HepG2 (cell line): ENCODE measurements at regions not wholly inside any gene's neighbourhood (a gene's known extent, or its start where the extent isn't known, plus 50 kb on each side); places are given as distances from the start of the nearest gene placed in this dataset.

ENCODE experiments used
- BCL3 ChIP-seq: sonication (generic); formaldehyde crosslinking; IDR thresholded peaks from 2 replicates; pipeline ENCODE4 v1.5.1; 2020; ENCODE audit warnings: mild to moderate bottlenecking, missing genetic modification reagents, moderate library complexity
- CENPT ChIP-seq: sonication (generic); formaldehyde crosslinking; IDR thresholded peaks from 2 replicates; pipeline ENCODE4 v1.8.0; 2022; ENCODE audit warnings: low read depth, mild to moderate bottlenecking, moderate library complexity, missing genetic modification reagents
- CHD2 ChIP-seq: IDR thresholded peaks from 2 replicates; pipeline ENCODE4 v1.6.1; 2011; ENCODE audit warnings: low read depth, low read length, improper control_type of control experiment
- HHEX ChIP-seq: IDR thresholded peaks from 2 replicates; pipeline ENCODE4 v1.6.1; 2016; ENCODE audit warnings: control low read depth
- HIC2 ChIP-seq: sonication (generic); formaldehyde crosslinking; IDR thresholded peaks from 2 replicates; pipeline ENCODE4 v1.9.0; 2022; ENCODE audit warnings: low read depth, missing genetic modification reagents
- JARID2 ChIP-seq: sonication (generic); formaldehyde crosslinking; IDR thresholded peaks from 2 replicates; pipeline ENCODE4 v1.8.1; 2023; ENCODE audit warnings: missing genetic modification reagents, inconsistent platforms; ENCODE audit not compliant: insufficient replicate concordance
- NFATC3 ChIP-seq: sonication (generic); formaldehyde crosslinking; IDR thresholded peaks from 2 replicates; pipeline ENCODE4 v1.5.1; 2020; ENCODE audit warnings: mild to moderate bottlenecking, missing genetic modification reagents
- NR2F6 ChIP-seq, 2 experiments: IDR thresholded peaks; 2 replicates each; pipeline ENCODE4 v1.6.1; 2016; ENCODE audit warnings: antibody characterized with exemption in 1 of 2, mild to moderate bottlenecking in 1 of 2
- PATZ1 ChIP-seq: sonication (generic); formaldehyde crosslinking; IDR thresholded peaks from 2 replicates; pipeline ENCODE4 v1.4.0; 2020; ENCODE audit warnings: missing genetic modification reagents
- SNAPC2 ChIP-seq: sonication (generic); formaldehyde crosslinking; IDR thresholded peaks from 2 replicates; pipeline ENCODE4 v1.8.1; 2022; ENCODE audit warnings: mild to moderate bottlenecking, missing genetic modification reagents
- ZBED4 ChIP-seq: sonication (generic); formaldehyde crosslinking; IDR thresholded peaks from 2 replicates; pipeline ENCODE4 v1.4.0; 2020; ENCODE audit warnings: missing genetic modification reagents, borderline replicate concordance
- ZNF232 ChIP-seq: sonication (generic); formaldehyde crosslinking; IDR thresholded peaks from 2 replicates; pipeline ENCODE4 v1.4.0; 2020; ENCODE audit warnings: missing genetic modification reagents, borderline replicate concordance
- ZNF609 ChIP-seq: sonication (generic); formaldehyde crosslinking; IDR thresholded peaks from 2 replicates; pipeline ENCODE4 v1.4.0; 2020; ENCODE audit warnings: mild to moderate bottlenecking, missing genetic modification reagents, borderline replicate concordance

- TF ChIP-seq NR2F6 (IDR thresholded peaks at IDR 0.05) (peak; percentile 82), NR2F6 (CRISPR knock-in tag; IDR thresholded peaks at IDR 0.05) (peak; percentile 83), CHD2 (no peak), HIC2 (CRISPR knock-in tag) (0 out of 2 replicates have a peak, but pooled peaks have one; percentile 22), ZBED4 (0 out of 2 replicates have a peak, but pooled peaks have one; percentile 51), JARID2 (CRISPR knock-in tag) (no peak), HHEX (CRISPR knock-in tag) (peak; percentile 100), SNAPC2 (peak; percentile 80), BCL3 (CRISPR knock-in tag) (no peak), PATZ1 (CRISPR knock-in tag) (peak; percentile 82), ZNF609 (peak; percentile 100), ZNF232 (CRISPR knock-in tag) (peak; percentile 60; the same call in 1 of the 2 replicates), CENPT (CRISPR knock-in tag) (no peak), NFATC3 (CRISPR knock-in tag) (no peak)
Measured at GRCh38 chr15:62569460-62570404, 404.6 kb upstream of the C2CD4B start (continued).
